Ectodermal cell (in vitro differentiated cells): ENCODE measurements at regions not wholly inside any gene's neighbourhood (a gene's known extent, or its start where the extent isn't known, plus 50 kb on each side); places are given as distances from the start of the nearest gene placed in this dataset.

ENCODE experiments used
- H3K27ac ChIP-seq: 2 replicates; pipeline ENCODE4 v1.7.0; 2013; ENCODE audit warnings: mild to moderate bottlenecking, low read depth, low read length; ENCODE audit not compliant: insufficient read depth, poor library complexity, severe bottlenecking
- H3K27me3 ChIP-seq: 2 replicates; pipeline ENCODE4 v1.7.0; 2013; ENCODE audit warnings: mild to moderate bottlenecking, low read length; ENCODE audit not compliant: insufficient read depth, control insufficient read depth, poor library complexity, severe bottlenecking
- H3K36me3 ChIP-seq: one replicate; pipeline ENCODE4 v1.7.0; 2013; ENCODE audit warnings: low read length; ENCODE audit not compliant: control insufficient read depth, insufficient read depth
- H3K4me1 ChIP-seq: one replicate; pipeline ENCODE4 v1.7.0; 2013; ENCODE audit warnings: low read length; ENCODE audit not compliant: control insufficient read depth, insufficient read depth
- H3K4me3 ChIP-seq: 2 replicates; pipeline ENCODE4 v1.7.0; 2013; ENCODE audit warnings: low read depth, low read length, control low read depth; ENCODE audit not compliant: insufficient read depth
- H3K9me3 ChIP-seq: 2 replicates; pipeline ENCODE4 v1.7.0; 2013; ENCODE audit warnings: mild to moderate bottlenecking, low read length, moderate library complexity; ENCODE audit not compliant: control insufficient read depth
- WGBS, 2 experiments: methylation state at CpG; one replicate each; pipeline ENCODE4 v1.1.7; 2013; ENCODE audit warnings: missing lambda C conversion rate in 2 of 2; 5-methylcytosine and 5-hydroxymethylcytosine counted together

- no peaks in the 10 kb centered on the region for H3K27me3 ChIP-seq
- H3K27ac ChIP-seq, result no peak overlapping the region
- no peaks in the 10 kb centered on the region for H3K9me3 ChIP-seq
- no peaks in the 10 kb centered on the region for H3K36me3 ChIP-seq
- 82 to 84% methylated on average over 9 of the region's 9 CpGs for WGBS, 2 experiments
- H3K4me1 ChIP-seq, result no peaks in the 10 kb centered on the region
- H3K4me3 ChIP-seq, result no peak overlapping the region
Measured at GRCh38 chr12:131487388-131488124, 223.3 kb upstream of the SFSWAP start.

- Histone ChIP-seq H3K27ac (no peak overlapping the region), H3K36me3 (no peaks in the 10 kb centered on the region), H3K4me1 (no peaks in the 10 kb centered on the region), H3K27me3 (no peaks in the 10 kb centered on the region), H3K4me3 (no peak overlapping the region), H3K9me3 (no peaks in the 10 kb centered on the region)
- WGBS, 2 experiments, result 91 to 96% methylated on average over 3 of the region's 3 CpGs
Measured at GRCh38 chr12:131489718-131490117, 221.2 kb upstream of the SFSWAP start.

GRCh38 chr12:131491155-131491554 is 219.7 kb upstream of the SFSWAP start:
- 81 to 97% methylated on average over 1 of the region's 1 CpG for WGBS, 2 experiments
- Histone ChIP-seq H3K9me3 (no peaks in the 10 kb centered on the region), H3K4me3 (no peak overlapping the region), H3K4me1 (no peaks in the 10 kb centered on the region), H3K27ac (no peak overlapping the region), H3K36me3 (no peaks in the 10 kb centered on the region), H3K27me3 (no peaks in the 10 kb centered on the region)

- no peaks in the 10 kb centered on the region for H3K4me1 ChIP-seq
- H3K9me3 ChIP-seq, result no peaks in the 10 kb centered on the region
- no peak overlapping the region for H3K27ac ChIP-seq
- H3K27me3 ChIP-seq, result no peaks in the 10 kb centered on the region
- H3K4me3 ChIP-seq, result no peak overlapping the region
- H3K36me3 ChIP-seq, result no peaks in the 10 kb centered on the region
- WGBS, 2 experiments, result 87 to 91% methylated on average over 3 of the region's 3 CpGs
Measured at GRCh38 chr12:131491916-131492490, 218.9 kb upstream of the SFSWAP start.

GRCh38 chr12:131493068-131493826 is 217.6 kb upstream of the SFSWAP start:
- no peaks in the 10 kb centered on the region for H3K9me3 ChIP-seq
- no peaks in the 10 kb centered on the region for H3K4me1 ChIP-seq
- no peak overlapping the region for H3K4me3 ChIP-seq
- 81 to 82% methylated on average over 21 of the region's 34 CpGs for WGBS, 2 experiments
- H3K36me3 ChIP-seq, result no peaks in the 10 kb centered on the region
- no peaks in the 10 kb centered on the region for H3K27me3 ChIP-seq
- no peak overlapping the region for H3K27ac ChIP-seq

GRCh38 chr12:131494216-131494615 is 216.7 kb upstream of the SFSWAP start:
- 95 to 96% methylated on average over 24 of the region's 24 CpGs for WGBS, 2 experiments
- no peak overlapping the region for H3K4me3 ChIP-seq
- no peaks in the 10 kb centered on the region for H3K9me3 ChIP-seq
- H3K27ac ChIP-seq, result no peak overlapping the region
- H3K4me1 ChIP-seq, result no peaks in the 10 kb centered on the region
- H3K27me3 ChIP-seq, result no peaks in the 10 kb centered on the region
- H3K36me3 ChIP-seq, result no peaks in the 10 kb centered on the region

- Histone ChIP-seq H3K9me3 (no peaks in the 10 kb centered on the region), H3K27ac (no peak overlapping the region), H3K4me1 (no peaks in the 10 kb centered on the region), H3K27me3 (no peaks in the 10 kb centered on the region), H3K36me3 (no peaks in the 10 kb centered on the region), H3K4me3 (no peak overlapping the region)
- 90 to 91% methylated on average over 9 of the region's 9 CpGs for WGBS, 2 experiments
Measured at GRCh38 chr12:131494741-131495524, 216.0 kb upstream of the SFSWAP start.

GRCh38 chr12:131497966-131498365 is 212.9 kb upstream of the SFSWAP start:
- H3K9me3 ChIP-seq, result no peaks in the 10 kb centered on the region
- WGBS, 2 experiments, result 92 to 100% methylated on average over 2 of the region's 2 CpGs
- H3K27ac ChIP-seq, result no peak overlapping the region

GRCh38 chr12:131499160-131499863 is 211.6 kb upstream of the SFSWAP start:
- Histone ChIP-seq H3K4me1 (no peaks in the 10 kb centered on the region), H3K27ac (no peak overlapping the region), H3K4me3 (no peak overlapping the region), H3K27me3 (no peaks in the 10 kb centered on the region), H3K36me3 (no peaks in the 10 kb centered on the region), H3K9me3 (no peaks in the 10 kb centered on the region)
- WGBS, 2 experiments, result 86 to 89% methylated on average over 1 of the region's 1 CpG

More at GRCh38 chr12:131497966-131498365, 212.9 kb upstream of the SFSWAP start:
- no peaks in the 10 kb centered on the region for H3K4me1 ChIP-seq
- H3K36me3 ChIP-seq, result no peaks in the 10 kb centered on the region
- H3K27me3 ChIP-seq, result no peaks in the 10 kb centered on the region
- H3K4me3 ChIP-seq, result no peak overlapping the region
